Esophagus muscularis mucosa (tissue), 4 donors: ENCODE measurements at regions not wholly inside any gene's neighbourhood (a gene's known extent, or its start where the extent isn't known, plus 50 kb on each side); places are given as distances from the start of the nearest gene placed in this dataset.

Experiments used
- DNase-seq: peaks from one replicate; pipeline ENCODE4 v3.0.0-alpha.2; 2017; ENCODE audit errors: extremely low spot score
- H3K27ac ChIP-seq, 4 donors: fragments of 200-600 bp; sonication (generic); replicated peaks in 1 of 4; 1 replicate in 3 of 4; 2 replicates in 1 of 4; pipeline ENCODE4 v1.5.1; 2016 to 2019; ENCODE audit warnings: mild to moderate bottlenecking in 1 of 4
- H3K27me3 ChIP-seq, 4 donors: fragments of 200-600 bp; sonication (generic); one replicate each; pipeline versions ENCODE4 v1.5.1 to v1.6.0; 2016 to 2019
- H3K36me3 ChIP-seq, 4 donors: fragments of 200-600 bp; sonication (generic); one replicate each; pipeline ENCODE4 v1.5.1; 2016 to 2019
- H3K4me1 ChIP-seq, 4 donors: fragments of 200-600 bp; sonication (generic); one replicate each; pipeline ENCODE4 v1.5.1; 2016 to 2019
- H3K4me3 ChIP-seq, 4 donors: fragments of 200-600 bp; sonication (generic); 1 replicate in 2 of 4; 2 replicates in 2 of 4; pipeline ENCODE4 v1.5.1; 2016 to 2019; ENCODE audit warnings: mild to moderate bottlenecking in 4 of 4, moderate library complexity in 1 of 4
- H3K9me3 ChIP-seq, 4 donors: fragments of 200-600 bp; sonication (generic); 1 replicate in 3 of 4; 2 replicates in 1 of 4; pipeline ENCODE4 v1.5.1; 2016 to 2019
- EP300 ChIP-seq: sonication (generic); formaldehyde crosslinking; IDR thresholded peaks from one replicate; pipeline ENCODE4 v1.6.1; 2017; ENCODE audit warnings: antibody characterized with exemption
- POLR2A ChIP-seq: fragments of 450-650 bp; IDR thresholded peaks from one replicate; pipeline ENCODE4 v1.6.1; 2017; ENCODE audit warnings: antibody characterized with exemption, moderate library complexity, mild to moderate bottlenecking, low read depth
- POLR2AphosphoS5 ChIP-seq, 2 donors: sonication (generic); formaldehyde crosslinking; IDR thresholded peaks; one replicate each; pipeline ENCODE4 v1.6.1; 2017; ENCODE audit warnings: antibody characterized with exemption in 2 of 2
- whole genome bisulfite sequencing: methylation state at CpG from one replicate; pipeline ENCODE4 v1.1.5; 2018; 5-methylcytosine and 5-hydroxymethylcytosine counted together
- intact Hi-C: fragments of 100-400 bp; cut with DNase I; formaldehyde crosslinking; loops from one replicate; pipeline ENCODE4 v1.15.1; 2023
- TF ChIP-seq, protein P1 (sequence below), 3 experiments: fragments of 200-600 bp in 2 of 3; fragments of 450-650 bp in 1 of 3; sonication (generic) in 2 of 3; IDR thresholded peaks; one replicate each; pipeline ENCODE4 v1.5.1; 2017 to 2019; ENCODE audit warnings: antibody characterized with exemption in 3 of 3, mild to moderate bottlenecking in 2 of 3, moderate library complexity in 1 of 3

GRCh38 chr10:21463436-21463835, 62.0 kb downstream of the SKIDA1 start:
- Histone ChIP-seq H3K27ac (no peak overlapping the region), H3K4me1 (no peaks in the 10 kb centered on the region), H3K4me3 (no peak overlapping the region), H3K9me3 (no peaks in the 10 kb centered on the region), H3K27me3 (no peaks in the 10 kb centered on the region), H3K36me3 (no peaks in the 10 kb centered on the region)
- TF ChIP-seq POLR2A (no peak), EP300 (no peak), POLR2AphosphoS5 (IDR thresholded peaks at IDR 0.05) (no peak)
- TF ChIP-seq, protein P1, sequence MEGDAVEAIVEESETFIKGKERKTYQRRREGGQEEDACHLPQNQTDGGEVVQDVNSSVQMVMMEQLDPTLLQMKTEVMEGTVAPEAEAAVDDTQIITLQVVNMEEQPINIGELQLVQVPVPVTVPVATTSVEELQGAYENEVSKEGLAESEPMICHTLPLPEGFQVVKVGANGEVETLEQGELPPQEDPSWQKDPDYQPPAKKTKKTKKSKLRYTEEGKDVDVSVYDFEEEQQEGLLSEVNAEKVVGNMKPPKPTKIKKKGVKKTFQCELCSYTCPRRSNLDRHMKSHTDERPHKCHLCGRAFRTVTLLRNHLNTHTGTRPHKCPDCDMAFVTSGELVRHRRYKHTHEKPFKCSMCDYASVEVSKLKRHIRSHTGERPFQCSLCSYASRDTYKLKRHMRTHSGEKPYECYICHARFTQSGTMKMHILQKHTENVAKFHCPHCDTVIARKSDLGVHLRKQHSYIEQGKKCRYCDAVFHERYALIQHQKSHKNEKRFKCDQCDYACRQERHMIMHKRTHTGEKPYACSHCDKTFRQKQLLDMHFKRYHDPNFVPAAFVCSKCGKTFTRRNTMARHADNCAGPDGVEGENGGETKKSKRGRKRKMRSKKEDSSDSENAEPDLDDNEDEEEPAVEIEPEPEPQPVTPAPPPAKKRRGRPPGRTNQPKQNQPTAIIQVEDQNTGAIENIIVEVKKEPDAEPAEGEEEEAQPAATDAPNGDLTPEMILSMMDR (IDR thresholded peaks at IDR 0.05), result no peak
- 74% methylated on average over 3 of the region's 3 CpGs for WGBS
- no peak for DNase-seq
- intact Hi-C loops, result no loop called here

DNA sequence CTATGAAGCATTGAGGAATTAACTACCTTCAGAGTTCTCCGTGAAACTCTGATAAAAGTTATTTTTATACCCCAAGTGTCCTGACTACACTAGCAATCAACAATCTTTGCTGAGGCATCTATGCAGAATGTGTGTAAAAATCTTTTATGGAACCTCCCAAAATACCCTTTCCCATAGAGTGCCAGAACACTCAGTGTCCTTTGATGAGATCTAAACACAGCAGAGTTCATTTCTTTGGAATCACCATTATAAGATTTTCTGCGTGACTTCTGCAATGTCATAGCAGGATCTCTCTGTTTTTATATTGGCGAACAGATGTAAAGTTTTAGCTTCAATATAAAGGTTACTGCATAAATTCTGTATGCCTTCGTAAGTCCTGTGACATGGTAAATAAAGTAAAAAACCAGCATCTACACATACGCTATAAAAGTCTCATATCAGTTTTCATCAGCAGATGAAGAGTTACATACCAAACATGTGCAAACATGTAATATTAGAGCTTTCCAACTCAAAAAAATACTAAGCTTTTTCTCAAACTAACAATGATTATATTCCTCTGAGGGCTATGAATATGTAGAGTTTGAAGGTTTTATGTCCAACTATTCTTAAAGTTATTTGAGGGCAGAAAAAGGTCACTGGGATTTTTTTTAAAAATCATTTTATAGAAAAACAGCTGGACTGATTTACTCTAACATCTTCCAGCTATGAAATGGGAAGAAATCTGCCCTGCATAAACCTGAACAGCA, 67.2 kb downstream of the SKIDA1 start:
- no peaks in the 10 kb centered on the region for H3K36me3 ChIP-seq

GRCh38 chr10:21456160-21456559, 69.3 kb downstream of the SKIDA1 start:
- Histone ChIP-seq H3K27ac (no peak overlapping the region), H3K36me3 (no peaks in the 10 kb centered on the region), H3K4me1 (no peaks in the 10 kb centered on the region), H3K9me3 (no peaks in the 10 kb centered on the region), H3K4me3 (no peak overlapping the region), H3K27me3 (no peaks in the 10 kb centered on the region)
- WGBS, result 96% methylated on average over 5 of the region's 5 CpGs
- no peak for TF ChIP-seq POLR2A
- TF ChIP-seq, protein P1 (IDR thresholded peaks at IDR 0.05), result no peak
- TF ChIP-seq POLR2AphosphoS5 (IDR thresholded peaks at IDR 0.05), result no peak
- TF ChIP-seq EP300, result no peak
- intact Hi-C loops, result no loop called here
- no peak for DNase-seq

More for the DNA sequence above, 67.2 kb downstream of the SKIDA1 start:
- TF ChIP-seq EP300, result no peak
- no peak for TF ChIP-seq POLR2AphosphoS5 (IDR thresholded peaks at IDR 0.05)
- TF ChIP-seq POLR2A, result no peak
- TF ChIP-seq, protein P1 (IDR thresholded peaks at IDR 0.05), result no peak
- intact Hi-C loops, result no loop called here
- WGBS, result 84% methylated on average over 5 of the region's 5 CpGs
- no peak for DNase-seq
- no peak overlapping the region for H3K4me3 ChIP-seq
- H3K27ac ChIP-seq, result no peak overlapping the region
- H3K27me3 ChIP-seq, result no peaks in the 10 kb centered on the region
- H3K9me3 ChIP-seq, result no peaks in the 10 kb centered on the region
- no peaks in the 10 kb centered on the region for H3K4me1 ChIP-seq

DNA sequence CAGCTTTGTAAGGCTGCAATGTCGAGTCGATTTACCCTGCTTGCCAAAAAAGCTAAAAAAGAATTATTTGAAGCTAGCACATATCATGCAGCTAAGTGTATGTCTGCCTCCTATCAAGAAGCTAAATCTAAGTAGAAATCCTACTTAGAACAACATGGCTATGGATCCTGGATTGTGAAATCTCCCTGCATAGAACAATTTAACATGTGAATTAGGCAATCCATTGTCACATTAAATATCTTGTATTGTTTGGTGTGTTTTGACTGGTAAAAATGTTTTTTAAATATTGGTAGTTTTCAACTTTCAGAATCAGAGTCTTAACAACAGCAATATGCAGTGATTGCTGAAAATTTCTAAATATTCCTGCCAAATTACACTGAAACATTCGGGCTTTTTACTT, 73.3 kb downstream of the SKIDA1 start:
- no peaks in the 10 kb centered on the region for H3K27me3 ChIP-seq
- no peak overlapping the region for H3K27ac ChIP-seq
- 82% methylated on average over 3 of the region's 3 CpGs for WGBS
- intact Hi-C loops, result no loop called here
- no peaks in the 10 kb centered on the region for H3K9me3 ChIP-seq
- H3K4me3 ChIP-seq, result no peak overlapping the region
- no peaks in the 10 kb centered on the region for H3K4me1 ChIP-seq
- H3K36me3 ChIP-seq, result no peaks in the 10 kb centered on the region
- no peak for DNase-seq
- TF ChIP-seq POLR2AphosphoS5 (IDR thresholded peaks at IDR 0.05) (no peak), POLR2A (no peak), EP300 (no peak)
- TF ChIP-seq, protein P1 (IDR thresholded peaks at IDR 0.05), result no peak
